ENCODE measurements at regions not wholly inside any gene's neighbourhood (a gene's known extent, or its start where the extent isn't known, plus 50 kb on each side); places are given as distances from the start of the nearest gene placed in this dataset.
A peak's percentile ranks its signal among the peaks of the same experiment; 100 is the strongest.

- Histone ChIP-seq H3K4me3 (no peak overlapping the region), H3K4me1 (peaks cover 8% of the 10 kb centered on the region), H3K9me3 (no peaks in the 10 kb centered on the region), H3K27me3 (no peaks in the 10 kb centered on the region), H3K36me3 (no peaks in the 10 kb centered on the region), H3K27ac (no peak overlapping the region)
- intact Hi-C loops (cut with DNase I) = no loop called here
- DNase-seq (no peak), ATAC-seq (peak; percentile 48)
- TF ChIP-seq CTCF (IDR thresholded peaks at IDR 0.05) = no peak
These were observed 711.8 kb downstream of the UQCRFS1 start for GRCh38 chr19:28500982-28501630.

DNA sequence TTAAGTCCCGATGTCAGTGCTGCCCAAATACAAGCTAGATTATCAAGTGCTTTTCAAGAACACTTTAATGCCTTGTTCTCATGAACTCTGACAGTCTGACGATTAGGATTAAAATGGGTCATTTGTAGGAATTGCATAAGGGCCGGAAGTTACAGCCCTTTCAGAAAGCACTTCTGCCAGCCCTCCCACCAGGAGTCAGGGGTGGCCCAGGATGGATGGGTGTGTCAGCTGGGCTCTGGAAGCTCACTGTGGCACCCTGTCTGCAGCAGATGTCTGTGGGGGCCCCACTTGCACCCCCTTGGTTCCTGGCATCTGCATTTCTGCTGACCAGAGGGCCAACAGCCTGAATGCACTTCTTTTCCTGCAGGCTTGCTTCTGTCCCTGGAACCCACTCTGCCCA is 712.7 kb downstream of the UQCRFS1 start:
- no peaks in the 10 kb centered on the region for H3K9me3 ChIP-seq
- no peaks in the 10 kb centered on the region for H3K36me3 ChIP-seq
- H3K27ac ChIP-seq = no peak overlapping the region
- intact Hi-C loops (cut with DNase I) = no loop called here
- ATAC-seq (peak; percentile 54), DNase-seq (no peak)
- TF ChIP-seq CTCF (IDR thresholded peaks at IDR 0.05) = no peak
- no peak overlapping the region for H3K4me3 ChIP-seq
- no peaks in the 10 kb centered on the region for H3K27me3 ChIP-seq
- H3K4me1 ChIP-seq = peaks cover 8% of the 10 kb centered on the region

- TF ChIP-seq CTCF (IDR thresholded peaks at IDR 0.05) = no peak
- peaks cover 8% of the 10 kb centered on the region for H3K4me1 ChIP-seq
- DNase-seq (no peak), ATAC-seq (no peak)
- H3K36me3 ChIP-seq = no peaks in the 10 kb centered on the region
- no peaks in the 10 kb centered on the region for H3K27me3 ChIP-seq
- no peaks in the 10 kb centered on the region for H3K9me3 ChIP-seq
- intact Hi-C loops (cut with DNase I) = no loop called here
- no peak overlapping the region for H3K27ac ChIP-seq
- H3K4me3 ChIP-seq = no peak overlapping the region
These were observed 714.5 kb downstream of the UQCRFS1 start for GRCh38 chr19:28498404-28498976.

- H3K4me1 ChIP-seq = peaks cover 8% of the 10 kb centered on the region
- no peaks in the 10 kb centered on the region for H3K27me3 ChIP-seq
- no peak overlapping the region for H3K27ac ChIP-seq
- intact Hi-C loops (cut with DNase I) = no loop called here
- no peak overlapping the region for H3K4me3 ChIP-seq
- no peak for TF ChIP-seq CTCF (IDR thresholded peaks at IDR 0.05)
- H3K9me3 ChIP-seq = no peaks in the 10 kb centered on the region
- ATAC-seq (no peak), DNase-seq (no peak)
- H3K36me3 ChIP-seq = no peaks in the 10 kb centered on the region
These were observed 715.1 kb downstream of the UQCRFS1 start for GRCh38 chr19:28497887-28498286.

- Histone ChIP-seq H3K9me3 (no peaks in the 10 kb centered on the region), H3K27me3 (no peaks in the 10 kb centered on the region), H3K4me3 (no peak overlapping the region), H3K36me3 (no peaks in the 10 kb centered on the region), H3K4me1 (peaks cover 8% of the 10 kb centered on the region), H3K27ac (no peak overlapping the region)
- intact Hi-C loops (cut with DNase I) = no loop called here
- DNase-seq (no peak), ATAC-seq (no peak)
- no peak for TF ChIP-seq CTCF (IDR thresholded peaks at IDR 0.05)
These were observed 715.8 kb downstream of the UQCRFS1 start for GRCh38 chr19:28497137-28497536.

Data from upper lobe of right lung (tissue), 1 donor.